GM18867 (cell line): ENCODE measurements at regions not wholly inside any gene's neighbourhood (a gene's known extent, or its start where the extent isn't known, plus 50 kb on each side); places are given as distances from the start of the nearest gene placed in this dataset.
"Not testable (repeated sequence)": the region's sequence is repeated elsewhere in the genome, so short reads cannot be mapped to it uniquely, and the experiment has no call there.

ENCODE experiments used
- ATAC-seq: cut with Tn5 transposase; IDR thresholded peaks from one replicate; pipeline ENCODE4 v1.9.1; 2021; ENCODE audit warnings: mild to moderate bottlenecking, moderate library complexity; ENCODE audit not compliant: unreplicated experiment

DNA sequence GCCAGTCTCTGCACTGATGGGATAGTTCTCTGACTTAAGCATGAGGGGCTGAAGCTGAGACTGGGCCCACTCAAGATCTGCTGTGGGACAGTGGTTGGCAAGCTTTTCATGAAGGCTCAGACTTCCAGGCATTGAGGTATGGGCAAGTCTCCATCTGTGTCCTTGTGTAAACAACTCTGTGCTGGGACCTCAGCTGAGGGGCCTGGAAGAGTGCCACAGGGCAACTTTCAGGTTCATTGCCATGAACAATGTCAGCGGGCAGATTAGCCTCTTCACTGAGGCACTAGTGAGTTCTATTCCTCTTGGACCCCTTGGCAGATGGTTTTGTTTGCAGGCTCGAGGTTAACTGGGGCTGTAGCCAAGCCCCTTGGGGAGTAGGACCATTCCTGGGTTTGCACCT, 127.1 kb downstream of the MRPS30 start:
- ATAC-seq: no peak

- no peak for ATAC-seq
Observed at GRCh38 chr5:44942524-44943001, 133.8 kb downstream of the MRPS30 start.

DNA sequence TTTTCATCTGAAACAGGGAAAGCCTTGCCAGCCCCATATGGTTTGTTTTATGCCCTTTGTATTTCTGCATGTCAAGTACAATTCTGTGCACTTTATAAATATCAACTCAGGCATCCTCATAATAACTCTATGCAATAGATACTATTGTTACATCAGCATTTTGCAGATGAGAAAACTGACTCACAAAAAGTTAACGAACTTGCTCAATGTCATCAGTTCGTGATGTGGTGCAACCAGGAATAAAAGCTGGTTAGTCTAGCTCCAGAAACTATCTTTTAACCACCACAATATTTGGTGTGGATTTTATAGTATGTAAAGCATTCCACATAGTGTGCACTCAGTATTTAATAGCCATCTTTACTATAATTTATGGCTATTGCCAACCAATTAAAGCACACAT, 134.9 kb downstream of the MRPS30 start:
- peak; percentile 16 for ATAC-seq

GRCh38 chr5:44945743-44946142, 137.0 kb downstream of the MRPS30 start:
- ATAC-seq: no peak

DNA sequence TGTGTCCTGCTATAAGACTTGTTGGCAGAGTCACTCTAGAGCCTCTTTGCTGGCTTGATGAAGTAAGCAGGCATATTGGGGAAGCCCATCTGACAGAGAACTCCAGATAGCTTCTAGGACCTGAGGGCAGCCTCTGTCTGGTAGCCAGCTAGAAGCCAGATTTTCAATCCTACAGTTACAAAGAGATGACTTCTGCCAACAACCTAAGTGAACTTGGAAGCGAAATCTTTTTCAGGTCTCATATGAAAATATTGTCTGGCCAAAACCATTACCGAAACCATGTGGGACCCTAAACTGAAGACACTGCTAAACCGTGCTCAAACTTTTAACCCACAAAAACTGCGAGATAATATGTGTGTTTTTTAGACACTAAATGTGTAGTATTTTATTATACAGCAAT, 140.9 kb downstream of the MRPS30 start:
- ATAC-seq: no peak

GRCh38 chr5:44951371-44951770, 142.6 kb downstream of the MRPS30 start:
- no peak for ATAC-seq

DNA sequence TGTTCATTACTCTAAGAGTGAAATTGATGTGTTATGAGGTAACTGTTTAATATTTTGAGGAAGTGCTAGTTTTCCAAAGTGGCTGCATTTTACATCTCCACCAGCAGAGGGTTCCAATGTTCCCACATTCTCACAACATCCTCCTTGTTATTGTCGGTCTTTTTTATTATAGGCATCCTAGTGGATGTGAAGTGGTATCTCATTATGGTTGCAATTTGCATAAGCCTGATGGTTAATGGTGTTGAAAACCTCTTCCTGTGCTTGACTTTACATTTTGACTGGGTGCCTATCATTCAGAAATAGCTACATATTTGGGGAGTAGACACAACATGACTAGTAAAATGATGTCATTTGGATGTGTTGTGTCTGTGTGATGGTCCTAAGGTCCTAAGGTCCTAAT, 143.6 kb downstream of the MRPS30 start:
- peak; percentile 77 for ATAC-seq

- ATAC-seq: no peak
Observed at GRCh38 chr5:44953078-44953477, 144.3 kb downstream of the MRPS30 start.

- not testable (repeated sequence) for ATAC-seq
Observed at GRCh38 chr5:44958943-44959454, 150.3 kb downstream of the MRPS30 start.

DNA sequence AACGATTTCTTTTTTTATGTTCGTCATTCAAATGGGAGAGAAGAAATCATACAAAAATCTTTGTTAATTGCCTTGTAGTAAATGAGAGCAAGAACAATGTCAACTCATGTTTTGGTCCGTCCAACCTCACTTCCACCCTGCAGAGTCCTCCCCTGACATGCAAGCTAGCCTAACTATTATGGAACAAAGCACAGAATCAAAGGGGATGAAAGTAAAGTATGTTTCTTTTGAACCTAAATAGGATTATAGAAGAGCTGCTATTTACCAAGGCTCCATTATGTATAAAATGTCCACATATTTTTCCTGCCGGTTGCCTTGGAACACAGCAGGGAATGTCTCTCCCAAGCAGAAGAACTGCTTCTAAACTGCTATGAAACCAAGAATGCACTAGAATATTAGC, 161.1 kb downstream of the MRPS30 start:
- no peak for ATAC-seq

GRCh38 chr5:44970963-44971362, 162.2 kb downstream of the MRPS30 start:
- ATAC-seq: not testable (repeated sequence)

DNA sequence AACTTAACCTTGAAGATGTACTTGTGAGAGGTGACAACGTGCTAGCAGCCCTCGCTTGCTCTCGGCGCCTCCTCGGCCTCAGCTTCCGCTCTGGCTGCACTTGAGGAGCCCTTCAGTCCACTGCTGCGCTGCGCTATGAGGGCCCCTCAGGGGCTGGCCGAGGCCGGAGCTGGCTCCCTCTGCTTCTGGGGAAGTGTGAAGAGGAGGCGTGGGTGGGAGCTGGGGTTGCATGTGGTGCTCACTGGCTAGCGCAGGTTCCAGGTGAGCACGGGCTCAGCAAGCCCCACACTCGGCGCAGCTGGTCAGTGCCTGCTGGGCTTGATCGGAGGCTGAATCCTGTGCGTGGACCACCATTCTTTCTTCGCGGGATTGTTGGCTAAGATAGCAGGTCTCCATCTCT, 166.1 kb downstream of the MRPS30 start:
- ATAC-seq: no peak

DNA sequence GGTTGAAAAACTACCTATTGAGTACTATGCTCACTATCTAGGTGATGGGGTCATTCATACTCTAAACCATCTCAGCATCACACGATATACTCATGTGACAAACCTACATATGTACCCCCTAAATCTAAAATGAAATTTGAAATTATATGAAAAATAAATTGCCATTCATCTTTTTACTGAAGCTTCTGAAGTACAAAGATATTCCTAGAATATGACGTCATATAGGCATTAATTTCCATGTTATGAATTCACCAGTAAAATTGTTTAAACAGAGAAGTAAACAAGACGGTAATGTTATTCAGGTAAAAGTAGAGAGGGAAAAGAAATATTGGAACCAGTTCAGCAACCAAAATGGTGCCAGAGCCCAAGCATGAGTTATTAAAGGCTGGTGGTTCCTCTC, 173.0 kb downstream of the MRPS30 start:
- no peak for ATAC-seq

GRCh38 chr5:44983006-44983405, 174.3 kb downstream of the MRPS30 start:
- ATAC-seq: no peak

GRCh38 chr5:44987026-44987425, 178.3 kb downstream of the MRPS30 start:
- no peak for ATAC-seq

- no peak for ATAC-seq
Observed at GRCh38 chr5:44991693-44992092, 182.9 kb downstream of the MRPS30 start.

DNA sequence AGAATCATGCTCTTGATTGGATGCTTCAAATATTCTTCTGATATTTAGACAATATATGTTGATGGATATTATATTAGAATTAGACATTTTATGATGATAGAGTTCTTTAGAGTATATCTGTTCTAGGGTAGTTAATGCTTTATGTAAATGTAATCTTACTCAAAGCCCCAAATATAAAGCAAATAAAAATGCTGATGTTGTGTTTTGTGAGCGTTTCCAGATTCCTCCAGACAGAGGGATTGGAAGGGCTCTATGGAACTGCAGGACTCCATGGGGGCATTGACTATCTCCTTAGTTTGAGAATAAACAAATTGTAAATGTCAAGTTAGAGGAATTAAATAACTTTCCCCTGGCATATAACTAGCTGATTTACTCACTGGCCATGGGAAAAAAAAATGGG, 184.5 kb downstream of the MRPS30 start:
- ATAC-seq: no peak

GRCh38 chr5:44997506-44997905, 188.8 kb downstream of the MRPS30 start:
- ATAC-seq: no peak

- not testable (repeated sequence) for ATAC-seq
Observed at GRCh38 chr5:45007102-45007501, 198.4 kb downstream of the MRPS30 start.

DNA sequence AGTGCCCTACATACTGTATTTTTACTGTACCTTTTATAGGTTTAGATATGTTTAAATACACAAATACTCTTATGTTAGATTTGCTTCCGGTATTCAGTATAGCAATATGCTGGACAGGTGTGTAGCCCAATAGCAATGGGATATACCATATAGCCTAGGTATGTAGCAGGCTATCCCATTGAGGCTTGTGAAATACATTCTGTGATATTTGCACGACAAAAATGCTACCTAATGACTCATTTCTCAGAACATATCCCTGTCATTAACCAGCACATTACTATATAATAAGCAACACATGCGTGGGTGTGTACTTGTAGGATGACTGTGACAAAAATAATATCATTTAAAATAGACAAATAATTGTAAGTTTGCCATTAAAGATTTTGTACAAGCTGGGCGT, 208.8 kb downstream of the MRPS30 start:
- ATAC-seq: no peak

DNA sequence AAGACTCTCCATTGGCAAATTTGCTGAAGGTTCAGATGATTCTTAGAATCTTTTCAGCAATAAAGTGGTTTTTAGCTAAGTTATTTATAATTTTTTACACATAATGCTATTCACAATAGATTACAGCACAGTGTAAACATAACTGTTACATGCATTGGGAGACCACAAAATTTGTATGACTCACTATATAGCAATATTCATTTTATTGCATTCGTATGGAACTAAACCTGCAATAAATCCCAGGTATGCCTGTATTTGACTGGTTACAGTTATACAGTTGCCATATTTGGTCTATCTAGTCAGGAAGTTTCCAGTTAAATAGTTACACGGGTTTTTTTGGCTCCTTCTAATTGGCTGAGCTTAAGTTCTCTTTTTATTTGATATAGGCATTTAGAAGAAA, 220.8 kb downstream of the MRPS30 start:
- ATAC-seq: no peak

- no peak for ATAC-seq
Observed at GRCh38 chr5:45035991-45036390, 227.2 kb downstream of the MRPS30 start.

DNA sequence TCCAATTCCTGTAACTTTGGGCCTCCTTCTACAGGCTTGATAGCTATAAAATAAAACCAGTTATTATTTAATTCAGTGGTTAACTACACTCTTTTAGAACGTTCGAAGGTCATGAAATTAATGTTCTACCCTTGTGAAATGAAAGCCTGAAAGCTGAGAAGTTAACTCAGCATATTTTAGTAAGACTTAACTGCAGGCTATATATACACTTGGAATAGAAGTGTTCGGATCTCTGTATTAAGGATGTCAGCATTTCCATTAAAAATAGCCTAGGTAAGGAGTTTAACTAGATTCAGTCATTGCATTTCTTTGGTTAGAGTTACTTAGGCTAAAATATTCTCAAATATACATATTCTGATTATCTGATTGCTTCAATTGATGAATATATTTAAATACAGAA, 229.2 kb downstream of the MRPS30 start:
- no peak for ATAC-seq
